GM19324 (cell line): ENCODE measurements at regions not wholly inside any gene's neighbourhood (a gene's known extent, or its start where the extent isn't known, plus 50 kb on each side); places are given as distances from the start of the nearest gene placed in this dataset.

Source experiments
- ATAC-seq: cut with Tn5 transposase; IDR thresholded peaks from one replicate; pipeline ENCODE4 v1.9.1; 2021; ENCODE audit warnings: mild to moderate bottlenecking, moderate library complexity; ENCODE audit not compliant: unreplicated experiment, low FRiP score

- no peak for ATAC-seq
These were observed 530.2 kb downstream of the SOX2 start for GRCh38 chr3:182241766-182242488.

- ATAC-seq, result no peak
These were observed 530.8 kb downstream of the SOX2 start for GRCh38 chr3:182242489-182242942.

GRCh38 chr3:182243625-182244024 is 531.9 kb downstream of the SOX2 start:
- no peak for ATAC-seq

GRCh38 chr3:182244222-182244971 is 532.7 kb downstream of the SOX2 start:
- no peak for ATAC-seq

- ATAC-seq, result no peak
These were observed 533.3 kb downstream of the SOX2 start for GRCh38 chr3:182245059-182245458.

GRCh38 chr3:182246870-182247269 is 535.1 kb downstream of the SOX2 start:
- ATAC-seq, result no peak

- ATAC-seq, result no peak
These were observed 536.7 kb downstream of the SOX2 start for GRCh38 chr3:182248349-182248880.

- ATAC-seq, result no peak
These were observed 540.5 kb upstream of the ATP11B start for GRCh38 chr3:182252802-182253201.

GRCh38 chr3:182255158-182255557 is 538.1 kb upstream of the ATP11B start:
- ATAC-seq, result no peak

GRCh38 chr3:182257361-182257760 is 535.9 kb upstream of the ATP11B start:
- no peak for ATAC-seq

- no peak for ATAC-seq
These were observed 534.6 kb upstream of the ATP11B start for GRCh38 chr3:182258538-182259177.

GRCh38 chr3:182259579-182259978 is 533.7 kb upstream of the ATP11B start:
- ATAC-seq, result no peak

GRCh38 chr3:182261041-182261440 is 532.3 kb upstream of the ATP11B start:
- no peak for ATAC-seq

GRCh38 chr3:182268711-182269110 is 524.6 kb upstream of the ATP11B start:
- no peak for ATAC-seq

GRCh38 chr3:182276512-182276911 is 516.8 kb upstream of the ATP11B start:
- ATAC-seq, result no peak

GRCh38 chr3:182284793-182285192 is 508.5 kb upstream of the ATP11B start:
- ATAC-seq, result no peak

GRCh38 chr3:182292591-182292990 is 500.7 kb upstream of the ATP11B start:
- ATAC-seq, result no peak

- no peak for ATAC-seq
These were observed 499.0 kb upstream of the ATP11B start for GRCh38 chr3:182294256-182294655.

- no peak for ATAC-seq
These were observed 498.6 kb upstream of the ATP11B start for GRCh38 chr3:182294696-182295095.

- ATAC-seq, result no peak
These were observed 493.0 kb upstream of the ATP11B start for GRCh38 chr3:182300266-182300665.

- no peak for ATAC-seq
These were observed 490.1 kb upstream of the ATP11B start for GRCh38 chr3:182303169-182303568.
